Osteoblast (primary cell): ENCODE measurements at regions not wholly inside any gene's neighbourhood (a gene's known extent, or its start where the extent isn't known, plus 50 kb on each side); places are given as distances from the start of the nearest gene placed in this dataset.

Source experiments
- DNase-seq: peaks from one replicate; pipeline ENCODE4 v3.0.0; 2011; ENCODE audit warnings: low spot score, mixed read lengths; ENCODE audit not compliant: insufficient read length; ENCODE audit errors: missing footprints
- H2AFZ ChIP-seq: 2 replicates; pipeline ENCODE4 v1.6.0; 2011; ENCODE audit warnings: mild to moderate bottlenecking, low read length
- H3K27ac ChIP-seq: 2 replicates; pipeline ENCODE4 v1.5.1; 2011; ENCODE audit warnings: mild to moderate bottlenecking, low read depth, low read length, moderate library complexity
- H3K27me3 ChIP-seq: 2 replicates; pipeline ENCODE4 v1.6.0; 2012; ENCODE audit warnings: mild to moderate bottlenecking, control low read depth, inconsistent platforms, low read length, moderate library complexity; ENCODE audit not compliant: insufficient read depth
- H3K36me3 ChIP-seq: 2 replicates; pipeline ENCODE4 v1.5.1; 2011; ENCODE audit warnings: mild to moderate bottlenecking, low read length, control low read depth, moderate library complexity; ENCODE audit not compliant: insufficient read depth
- H3K4me1 ChIP-seq: 2 replicates; pipeline ENCODE4 v1.5.1; 2011; ENCODE audit warnings: mild to moderate bottlenecking, low read length, control low read depth, moderate library complexity; ENCODE audit not compliant: insufficient read depth
- H3K4me2 ChIP-seq: 2 replicates; pipeline ENCODE4 v1.6.0; 2011; ENCODE audit warnings: mild to moderate bottlenecking, low read length; ENCODE audit not compliant: insufficient read depth
- H3K4me3 ChIP-seq: fragments of 200-600 bp; sonication (generic); 3 replicates; pipeline ENCODE4 v1.5.1; 2012; ENCODE audit warnings: mild to moderate bottlenecking, low read length, inconsistent platforms; ENCODE audit not compliant: insufficient read depth
- H3K79me2 ChIP-seq: 2 replicates; pipeline ENCODE4 v1.6.0; 2012; ENCODE audit warnings: mild to moderate bottlenecking, low read length, control low read depth, inconsistent platforms; ENCODE audit not compliant: insufficient read depth
- H3K9me3 ChIP-seq: 2 replicates; pipeline ENCODE4 v1.5.1; 2011; ENCODE audit warnings: low read depth, low read length, control low read depth
- H4K20me1 ChIP-seq: 2 replicates; pipeline ENCODE4 v1.6.0; 2012; ENCODE audit warnings: mild to moderate bottlenecking, low read length, control low read depth; ENCODE audit not compliant: insufficient read depth
- CTCF ChIP-seq: IDR thresholded peaks from 2 replicates; pipeline ENCODE4 v1.5.1; 2011; ENCODE audit warnings: mild to moderate bottlenecking, low read depth, low read length, moderate library complexity; ENCODE audit errors: extremely low read depth

GRCh38 chr9:23496489-23497136 lies 329.4 kb downstream of the ELAVL2 start:
- Histone ChIP-seq H3K9me3 (no peaks in the 10 kb centered on the region), H3K4me3 (no peak overlapping the region), H3K4me2 (no peak overlapping the region), H3K4me1 (no peaks in the 10 kb centered on the region), H3K36me3 (no peaks in the 10 kb centered on the region), H3K27me3 (no peaks in the 10 kb centered on the region), H3K79me2 (no peaks in the 10 kb centered on the region), H2AFZ (no peak overlapping the region), H3K27ac (no peak overlapping the region), H4K20me1 (no peaks in the 10 kb centered on the region)
- DNase-seq: no peak
- TF ChIP-seq CTCF: no peak

- Histone ChIP-seq H3K79me2 (no peaks in the 10 kb centered on the region), H3K4me1 (no peaks in the 10 kb centered on the region), H3K27ac (no peak overlapping the region), H4K20me1 (no peaks in the 10 kb centered on the region), H3K9me3 (no peaks in the 10 kb centered on the region), H3K27me3 (no peaks in the 10 kb centered on the region), H3K4me2 (no peak overlapping the region), H2AFZ (no peak overlapping the region), H3K36me3 (no peaks in the 10 kb centered on the region), H3K4me3 (no peak overlapping the region)
- no peak for TF ChIP-seq CTCF
- no peak for DNase-seq
Measured at GRCh38 chr9:23497137-23497504, 328.9 kb downstream of the ELAVL2 start.

- H3K4me3 ChIP-seq: no peak overlapping the region
- no peaks in the 10 kb centered on the region for H3K4me1 ChIP-seq
- no peak overlapping the region for H3K27ac ChIP-seq
- H2AFZ ChIP-seq: no peak overlapping the region
- H3K79me2 ChIP-seq: no peaks in the 10 kb centered on the region
- no peaks in the 10 kb centered on the region for H3K9me3 ChIP-seq
- no peaks in the 10 kb centered on the region for H4K20me1 ChIP-seq
- H3K4me2 ChIP-seq: no peak overlapping the region
- H3K27me3 ChIP-seq: no peaks in the 10 kb centered on the region
- no peaks in the 10 kb centered on the region for H3K36me3 ChIP-seq
- DNase-seq: no peak
- TF ChIP-seq CTCF: no peak
Measured at GRCh38 chr9:23502004-23502403, 324.0 kb downstream of the ELAVL2 start.

GRCh38 chr9:23522952-23523351 lies 303.1 kb downstream of the ELAVL2 start:
- H3K4me1 ChIP-seq: no peaks in the 10 kb centered on the region
- no peak overlapping the region for H3K4me2 ChIP-seq
- no peak for TF ChIP-seq CTCF
- H3K27me3 ChIP-seq: no peaks in the 10 kb centered on the region
- no peaks in the 10 kb centered on the region for H3K79me2 ChIP-seq
- H3K4me3 ChIP-seq: no peak overlapping the region
- H4K20me1 ChIP-seq: no peaks in the 10 kb centered on the region
- H3K27ac ChIP-seq: no peak overlapping the region
- no peaks in the 10 kb centered on the region for H3K9me3 ChIP-seq
- H3K36me3 ChIP-seq: no peaks in the 10 kb centered on the region
- no peak for DNase-seq
- H2AFZ ChIP-seq: no peak overlapping the region
